ENCODE measurements at regions not wholly inside any gene's neighbourhood (a gene's known extent, or its start where the extent isn't known, plus 50 kb on each side); places are given as distances from the start of the nearest gene placed in this dataset.

DNA sequence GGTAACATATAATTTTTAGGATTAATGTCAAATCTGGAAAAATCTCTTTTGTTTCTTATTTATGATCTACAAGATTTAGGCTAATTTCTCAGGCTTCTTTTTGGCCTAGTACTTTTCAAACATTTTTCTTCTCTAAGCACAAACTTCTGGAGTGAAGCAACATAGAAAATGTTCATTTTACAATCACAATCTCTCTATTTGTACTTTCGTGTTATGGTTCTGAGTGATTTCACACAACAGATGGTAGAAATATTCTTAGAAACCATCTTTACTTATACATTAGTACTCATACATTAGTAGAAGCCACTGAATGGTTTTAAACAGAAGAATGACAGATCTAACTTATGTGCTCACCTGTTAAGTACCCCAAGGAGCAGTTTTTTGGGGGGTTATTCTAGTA is 106.3 kb upstream of the ANO3 start:
- Histone ChIP-seq H3K4me3 (replicated peaks in 1 of 4; ENCODE audit: control extremely low read depth in 1 of 4, insufficient read depth in 1 of 4, low read depth in 3 of 4, low read length in 4 of 4) (no peak overlapping the region), H3K4me1 (ENCODE audit: control insufficient read depth, extremely low read depth, insufficient read depth, low read length) (peaks cover 15% of the 10 kb centered on the region), H3K79me2 (ENCODE audit: control insufficient read depth, insufficient read depth, low read length) (no peaks in the 10 kb centered on the region), H2AFZ (ENCODE audit: low read length) (no peak overlapping the region), H3K9ac (ENCODE audit: insufficient read depth, low read length) (no peak overlapping the region), H3K4me2 (ENCODE audit: extremely low read depth, insufficient read depth, low read length) (no peak overlapping the region), H3K36me3 (ENCODE audit: control insufficient read depth, insufficient read depth, low read length) (no peaks in the 10 kb centered on the region), H3K27ac (ENCODE audit: insufficient read depth, low read length) (no peak overlapping the region), H3K9me3 (ENCODE audit: control insufficient read depth, insufficient read depth, low read depth, low read length) (no peaks in the 10 kb centered on the region), H4K20me1 (ENCODE audit: control insufficient read depth, extremely low read depth, insufficient read depth, low read length) (no peaks in the 10 kb centered on the region), H3K27me3 (ENCODE audit: control insufficient read depth, insufficient read depth, low read length) (no peaks in the 10 kb centered on the region)
- no peak for DNase-seq (ENCODE audit: low read depth in 2 of 2)
- TF ChIP-seq EZH2 (IDR thresholded peaks at IDR 0.05; ENCODE audit: low read length, missing control alignments), result no peak
- TF ChIP-seq, protein P1, sequence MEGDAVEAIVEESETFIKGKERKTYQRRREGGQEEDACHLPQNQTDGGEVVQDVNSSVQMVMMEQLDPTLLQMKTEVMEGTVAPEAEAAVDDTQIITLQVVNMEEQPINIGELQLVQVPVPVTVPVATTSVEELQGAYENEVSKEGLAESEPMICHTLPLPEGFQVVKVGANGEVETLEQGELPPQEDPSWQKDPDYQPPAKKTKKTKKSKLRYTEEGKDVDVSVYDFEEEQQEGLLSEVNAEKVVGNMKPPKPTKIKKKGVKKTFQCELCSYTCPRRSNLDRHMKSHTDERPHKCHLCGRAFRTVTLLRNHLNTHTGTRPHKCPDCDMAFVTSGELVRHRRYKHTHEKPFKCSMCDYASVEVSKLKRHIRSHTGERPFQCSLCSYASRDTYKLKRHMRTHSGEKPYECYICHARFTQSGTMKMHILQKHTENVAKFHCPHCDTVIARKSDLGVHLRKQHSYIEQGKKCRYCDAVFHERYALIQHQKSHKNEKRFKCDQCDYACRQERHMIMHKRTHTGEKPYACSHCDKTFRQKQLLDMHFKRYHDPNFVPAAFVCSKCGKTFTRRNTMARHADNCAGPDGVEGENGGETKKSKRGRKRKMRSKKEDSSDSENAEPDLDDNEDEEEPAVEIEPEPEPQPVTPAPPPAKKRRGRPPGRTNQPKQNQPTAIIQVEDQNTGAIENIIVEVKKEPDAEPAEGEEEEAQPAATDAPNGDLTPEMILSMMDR (conservative IDR thresholded peaks at IDR 0.05 in 1 of 2, IDR thresholded peaks at IDR 0.05 in 1 of 2; ENCODE audit: low read depth in 1 of 2, low read length in 2 of 2), result no peak

DNA sequence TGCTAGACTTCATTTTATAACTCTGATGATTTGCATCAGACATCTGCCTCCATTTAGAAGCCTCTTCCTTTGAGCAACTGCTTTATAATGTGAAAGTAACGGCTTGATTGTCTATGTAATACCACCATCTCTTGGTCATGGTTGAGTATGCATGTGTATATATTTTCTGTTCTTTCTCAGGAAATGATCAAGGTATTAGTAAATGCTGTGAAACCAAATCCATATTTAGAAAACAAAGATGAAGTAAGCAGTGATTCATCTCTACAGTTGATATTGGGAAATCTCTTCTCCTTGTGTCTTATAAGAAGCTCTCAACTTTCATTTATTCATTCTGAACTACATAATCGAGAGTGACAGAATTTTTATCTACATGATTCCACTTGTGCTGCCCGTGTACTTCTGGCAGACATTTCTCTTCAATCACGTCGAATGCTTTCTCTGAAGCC is 104.6 kb upstream of the ANO3 start:
- Histone ChIP-seq H2AFZ (ENCODE audit: low read length) (no peak overlapping the region), H3K36me3 (ENCODE audit: control insufficient read depth, insufficient read depth, low read length) (no peaks in the 10 kb centered on the region), H3K9me3 (ENCODE audit: control insufficient read depth, insufficient read depth, low read depth, low read length) (no peaks in the 10 kb centered on the region), H3K4me1 (ENCODE audit: control insufficient read depth, extremely low read depth, insufficient read depth, low read length) (peaks cover 18% of the 10 kb centered on the region), H3K27ac (ENCODE audit: insufficient read depth, low read length) (peak overlapping the region; percentile 42), H4K20me1 (ENCODE audit: control insufficient read depth, extremely low read depth, insufficient read depth, low read length) (no peaks in the 10 kb centered on the region), H3K27me3 (ENCODE audit: control insufficient read depth, insufficient read depth, low read length) (no peaks in the 10 kb centered on the region), H3K9ac (ENCODE audit: insufficient read depth, low read length) (no peak overlapping the region), H3K79me2 (ENCODE audit: control insufficient read depth, insufficient read depth, low read length) (no peaks in the 10 kb centered on the region), H3K4me3 (replicated peaks in 1 of 4; ENCODE audit: control extremely low read depth in 1 of 4, insufficient read depth in 1 of 4, low read depth in 3 of 4, low read length in 4 of 4) (peak overlapping the region in 2 of 4 experiments; percentile 5 to 21), H3K4me2 (ENCODE audit: extremely low read depth, insufficient read depth, low read length) (peak overlapping the region; percentile 44)
- TF ChIP-seq, protein P1 (conservative IDR thresholded peaks at IDR 0.05 in 1 of 2, IDR thresholded peaks at IDR 0.05 in 1 of 2; ENCODE audit: low read depth in 1 of 2, low read length in 2 of 2), result peak; percentile 51 to 55
- no peak for TF ChIP-seq EZH2 (IDR thresholded peaks at IDR 0.05; ENCODE audit: low read length, missing control alignments)
- DNase-seq (ENCODE audit: low read depth in 2 of 2), result peak; percentile 79 to 96

DNA sequence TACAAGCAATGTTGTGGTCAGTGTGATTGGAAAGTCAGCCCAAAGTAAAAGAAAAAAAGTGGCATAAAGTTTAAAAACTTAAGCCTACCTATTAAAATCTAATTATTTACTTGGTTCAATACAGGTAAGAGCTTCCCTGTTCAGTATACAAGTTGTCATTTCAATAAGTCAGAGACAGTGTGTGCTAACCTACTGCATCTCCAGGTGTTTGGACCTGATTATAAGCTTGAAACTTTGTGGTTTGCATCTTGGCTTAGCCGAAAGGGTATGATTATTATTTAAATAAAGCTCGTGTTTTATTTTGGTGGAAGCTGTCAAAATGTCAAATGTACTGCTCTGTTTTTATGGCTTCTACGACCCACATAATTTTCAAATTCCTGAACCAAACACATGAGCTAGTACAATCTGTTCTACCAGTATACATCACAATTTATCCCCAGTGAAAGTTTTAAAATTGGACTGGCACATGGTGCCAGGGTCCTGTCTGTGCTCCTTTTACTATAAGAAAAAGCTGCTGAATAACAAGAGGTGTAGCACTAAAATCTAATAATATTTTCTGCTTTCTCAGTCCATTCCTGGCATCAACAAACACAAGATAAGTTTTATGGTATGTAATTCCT is 103.9 kb upstream of the ANO3 start:
- H3K9me3 ChIP-seq (ENCODE audit: control insufficient read depth, insufficient read depth, low read depth, low read length), result no peaks in the 10 kb centered on the region
- H3K27me3 ChIP-seq (ENCODE audit: control insufficient read depth, insufficient read depth, low read length), result no peaks in the 10 kb centered on the region
- H4K20me1 ChIP-seq (ENCODE audit: control insufficient read depth, extremely low read depth, insufficient read depth, low read length), result no peaks in the 10 kb centered on the region
- no peaks in the 10 kb centered on the region for H3K79me2 ChIP-seq (ENCODE audit: control insufficient read depth, insufficient read depth, low read length)
- TF ChIP-seq, protein P1 (conservative IDR thresholded peaks at IDR 0.05 in 1 of 2, IDR thresholded peaks at IDR 0.05 in 1 of 2; ENCODE audit: low read depth in 1 of 2, low read length in 2 of 2), result no peak
- no peak for TF ChIP-seq EZH2 (IDR thresholded peaks at IDR 0.05; ENCODE audit: low read length, missing control alignments)
- peak overlapping the region; percentile 44 for H3K4me2 ChIP-seq (ENCODE audit: extremely low read depth, insufficient read depth, low read length)
- H3K27ac ChIP-seq (ENCODE audit: insufficient read depth, low read length), result peak overlapping the region; percentile 42
- no peak overlapping the region for H2AFZ ChIP-seq (ENCODE audit: low read length)
- H3K4me3 ChIP-seq (replicated peaks in 1 of 4; ENCODE audit: control extremely low read depth in 1 of 4, insufficient read depth in 1 of 4, low read depth in 3 of 4, low read length in 4 of 4), result no peak overlapping the region
- peak in 1 of 2 donors; percentile 51 for DNase-seq (ENCODE audit: low read depth in 2 of 2)
- H3K4me1 ChIP-seq (ENCODE audit: control insufficient read depth, extremely low read depth, insufficient read depth, low read length), result peaks cover 18% of the 10 kb centered on the region
- no peaks in the 10 kb centered on the region for H3K36me3 ChIP-seq (ENCODE audit: control insufficient read depth, insufficient read depth, low read length)
- no peak overlapping the region for H3K9ac ChIP-seq (ENCODE audit: insufficient read depth, low read length)

All from fibroblast of lung (primary cell).